Femur (tissue), 1 donor: ENCODE measurements at regions not wholly inside any gene's neighbourhood (a gene's known extent, or its start where the extent isn't known, plus 50 kb on each side); places are given as distances from the start of the nearest gene placed in this dataset.
"Not testable (repeated sequence)": the region's sequence is repeated elsewhere in the genome, so short reads cannot be mapped to it uniquely, and the experiment has no call there.

Source experiments
- DNase-seq: peaks from one replicate; pipeline ENCODE4 v3.0.0-alpha.2; 2017

DNA sequence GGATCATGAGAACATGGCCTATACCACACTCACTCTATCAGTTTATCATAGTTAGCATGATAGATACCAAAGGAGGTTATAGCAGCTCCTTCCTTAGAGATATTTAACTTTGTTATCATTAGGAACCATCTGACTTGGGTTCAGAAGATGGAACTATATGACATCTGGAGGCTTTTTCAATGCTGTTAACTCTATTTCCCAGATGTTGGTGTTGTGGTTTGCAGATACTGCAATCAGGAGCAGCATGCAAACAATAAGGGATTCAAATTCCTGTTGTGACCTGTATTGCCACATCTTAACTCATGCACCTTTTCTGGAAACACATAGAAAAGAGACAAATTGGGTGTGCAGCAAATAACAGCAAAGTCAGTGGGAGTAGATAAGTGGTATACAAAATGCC lies 201.7 kb downstream of the NNT start:
- no peak for DNase-seq

DNA sequence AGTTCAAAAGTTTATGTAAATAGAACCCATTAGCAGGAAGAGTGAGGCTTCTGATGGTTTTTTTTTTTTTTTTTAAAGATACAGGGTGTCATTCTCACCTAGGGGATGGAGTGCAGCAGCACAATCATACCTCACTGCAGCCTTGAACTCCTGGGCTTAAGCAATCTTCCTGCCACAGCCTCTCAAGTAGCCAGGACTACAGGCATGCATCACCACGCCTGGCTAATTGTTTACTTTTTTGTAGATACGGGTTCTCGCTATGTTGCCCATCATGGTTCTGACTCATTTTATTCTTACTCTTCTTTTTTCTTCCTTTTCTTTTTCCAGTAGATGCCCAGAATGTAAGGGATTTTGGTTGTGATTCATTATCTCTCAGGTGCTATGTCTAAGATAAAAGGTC lies 201.1 kb downstream of the NNT start:
- DNase-seq, result no peak

DNA sequence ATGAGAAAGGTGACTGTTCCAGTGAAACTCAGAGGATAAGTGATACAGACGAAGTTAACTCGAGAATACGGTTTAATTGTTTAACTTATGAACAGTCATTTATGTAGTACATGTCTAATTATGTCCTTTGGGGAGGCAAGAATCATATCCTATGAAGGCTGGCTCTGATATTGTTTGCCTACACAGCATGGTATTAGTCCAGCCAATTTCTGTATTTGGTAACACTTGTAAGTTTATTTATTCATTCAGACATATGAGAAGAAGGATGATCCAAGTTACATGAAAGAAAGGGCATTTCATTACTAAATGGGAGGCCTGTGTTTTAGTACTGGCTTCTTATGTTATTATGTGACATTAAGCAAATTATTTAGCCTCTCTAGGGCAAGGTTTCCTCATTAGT lies 199.7 kb downstream of the NNT start:
- DNase-seq, result no peak

DNA sequence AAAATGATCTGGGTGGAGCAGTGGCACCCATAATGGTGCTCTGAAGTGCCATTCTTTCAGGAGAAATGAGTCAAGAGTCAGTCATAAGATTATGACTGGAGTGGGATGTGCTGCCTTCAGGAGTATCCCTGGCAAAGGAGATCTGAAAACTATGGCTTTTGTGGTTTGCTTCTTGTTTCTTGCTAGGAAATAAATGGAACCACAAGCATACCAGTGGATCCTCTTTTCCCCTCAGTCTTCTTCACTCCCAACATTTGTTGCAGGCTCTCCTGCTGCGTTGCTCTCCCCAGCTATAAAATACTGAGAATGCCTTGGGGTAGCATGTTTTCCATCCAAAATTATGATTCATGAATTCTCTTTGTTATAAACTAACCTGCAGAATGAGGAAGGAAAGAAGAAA lies 199.1 kb downstream of the NNT start:
- no peak for DNase-seq

DNA sequence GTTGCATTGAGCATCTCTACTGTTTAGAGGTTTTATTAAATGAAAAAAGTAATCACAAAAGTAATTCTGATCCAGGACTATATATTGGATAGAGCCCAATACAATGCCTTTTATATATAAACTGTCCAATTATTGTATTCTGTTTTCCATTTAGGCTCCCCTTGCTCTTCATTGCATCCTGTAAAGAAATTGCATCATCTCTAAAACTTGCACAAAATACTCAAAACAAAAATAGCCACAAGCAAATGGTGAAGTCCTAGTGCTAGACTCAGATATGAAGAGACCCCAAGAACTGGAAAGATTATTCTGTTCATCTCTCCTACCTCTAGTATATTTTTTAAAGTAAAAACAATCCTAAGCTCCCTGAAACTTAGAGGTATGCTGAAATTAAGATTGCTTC lies 195.8 kb downstream of the NNT start:
- DNase-seq, result no peak

DNA sequence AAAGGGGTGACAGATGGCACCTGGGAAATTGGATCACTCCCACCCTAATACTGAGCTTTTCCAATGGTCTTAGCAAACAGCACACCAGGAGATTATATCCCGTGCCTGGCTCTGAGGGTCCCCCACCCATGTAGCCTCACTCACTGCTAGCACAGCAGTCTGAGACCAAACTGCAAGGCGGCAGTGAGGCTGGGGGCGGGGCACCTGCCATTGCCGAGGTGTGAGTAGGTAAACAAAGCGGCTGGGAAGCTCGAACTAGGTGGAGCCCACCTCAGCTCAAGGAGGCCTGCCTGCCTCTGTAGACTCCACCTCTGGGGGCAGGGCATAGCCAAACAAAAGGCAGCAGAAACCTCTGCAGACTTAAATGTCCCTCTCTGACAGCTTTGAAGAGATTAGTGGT lies 188.9 kb downstream of the NNT start:
- not testable (repeated sequence) for DNase-seq

DNA sequence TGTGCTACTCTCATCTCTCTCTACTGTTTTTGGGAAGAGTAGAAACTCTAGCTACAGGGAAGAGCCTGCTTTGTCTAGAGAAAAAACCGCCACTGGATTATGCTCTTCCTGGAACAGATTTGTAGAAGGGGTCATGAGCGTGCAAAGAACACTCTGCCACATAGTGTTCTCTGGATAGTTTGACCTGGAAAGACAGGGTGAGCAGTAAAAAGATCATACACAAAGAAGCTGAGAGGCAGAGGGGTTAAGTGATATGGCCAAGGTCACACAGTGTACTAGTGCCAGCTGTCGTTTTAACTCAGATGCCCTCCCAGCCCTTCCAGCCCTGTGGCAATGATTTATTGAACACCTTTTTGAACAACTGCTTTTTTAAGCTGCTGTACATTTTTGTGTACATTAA lies 182.2 kb downstream of the NNT start:
- no peak for DNase-seq

DNA sequence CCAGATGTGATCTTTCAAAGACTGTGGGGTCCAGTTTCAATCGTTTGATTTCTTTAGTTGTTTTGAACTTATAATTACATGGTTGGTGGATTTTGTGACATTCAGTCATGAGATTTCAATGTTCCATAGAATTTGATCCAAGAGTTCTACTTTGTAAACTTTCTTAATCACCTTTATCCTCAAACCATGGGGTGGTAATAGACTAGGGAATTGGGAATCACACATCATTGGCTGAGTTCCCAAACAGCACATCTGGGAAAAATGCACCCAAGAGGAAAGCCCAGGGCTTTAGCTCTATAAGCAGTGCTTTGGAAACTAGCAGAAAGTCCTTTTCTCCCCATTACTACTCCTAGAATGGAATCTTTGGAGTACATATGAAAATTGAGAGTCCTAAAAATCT lies 177.6 kb downstream of the NNT start:
- no peak for DNase-seq

DNA sequence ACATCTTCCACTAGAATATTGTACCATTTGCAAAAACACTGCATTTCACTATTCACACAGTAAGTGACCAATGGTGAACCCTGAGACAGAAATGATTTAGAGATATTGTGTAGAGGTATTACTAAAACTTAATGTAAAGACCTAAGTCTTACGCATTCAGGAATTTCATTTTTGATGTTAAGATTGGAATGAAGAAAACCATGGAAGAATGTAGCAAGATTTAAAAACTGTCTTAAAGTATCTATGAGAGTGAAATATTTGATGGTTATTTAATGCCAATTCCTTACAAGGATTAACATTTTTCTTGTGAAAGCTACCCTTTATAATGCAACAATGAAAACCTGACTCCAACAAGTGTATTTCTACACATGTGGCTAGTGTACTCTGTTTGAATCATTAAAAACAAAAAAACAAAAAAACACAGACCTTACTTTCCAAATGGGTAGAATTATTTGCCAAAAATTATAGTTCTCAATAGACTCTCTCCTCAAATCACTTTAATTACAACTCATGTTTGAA lies 172.0 kb downstream of the NNT start:
- no peak for DNase-seq

DNA sequence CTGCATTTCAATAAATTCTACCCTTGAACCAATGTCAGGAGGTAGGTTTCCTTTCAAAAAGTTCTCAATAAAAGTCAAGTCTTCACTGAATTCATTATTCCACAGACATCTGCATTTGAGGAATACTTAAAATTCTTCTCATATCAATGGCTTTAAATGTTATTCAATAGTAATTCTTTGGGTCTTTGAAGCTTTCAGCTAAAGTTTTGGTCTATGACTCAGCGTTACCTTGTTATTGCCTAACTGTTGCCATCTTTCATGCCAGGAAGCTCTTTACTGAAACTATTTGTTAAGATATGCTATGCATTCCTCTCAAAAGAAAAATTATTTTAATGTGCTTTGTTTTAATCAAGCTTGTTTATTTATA lies 170.5 kb downstream of the NNT start:
- no peak for DNase-seq

DNA sequence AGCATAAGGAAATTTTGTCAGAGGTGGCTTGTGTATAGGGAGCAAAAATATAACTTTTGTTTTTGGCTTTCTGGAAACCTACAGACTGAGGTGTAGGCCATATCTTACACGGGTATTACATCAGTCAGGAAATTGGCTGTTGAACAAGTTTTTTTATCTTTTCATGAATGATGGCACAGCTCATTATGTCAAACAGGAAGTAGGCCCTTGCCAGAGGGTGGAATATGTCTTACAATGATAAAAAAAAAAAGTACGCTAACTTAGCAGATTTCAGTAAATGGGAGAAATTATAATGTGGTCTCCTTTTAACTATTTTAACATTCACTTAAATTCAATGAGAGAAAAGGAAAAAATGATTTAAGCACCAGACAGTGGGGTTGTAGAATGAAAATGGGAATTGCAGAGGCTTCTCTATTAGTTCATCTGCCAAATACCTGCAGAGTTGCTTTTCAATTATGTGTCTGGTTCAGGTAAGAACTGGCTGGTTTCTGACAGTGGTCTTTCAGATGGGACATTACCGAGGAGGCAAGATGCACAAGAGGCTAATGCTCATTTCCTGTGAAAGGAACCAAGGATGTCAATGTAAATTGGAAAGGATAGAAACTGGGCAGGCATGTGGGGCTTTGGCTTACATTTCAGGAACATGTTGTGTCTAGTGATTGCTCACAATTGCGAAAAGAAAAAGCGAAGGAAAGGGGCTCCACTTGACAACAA lies 169.9 kb downstream of the NNT start:
- peak; percentile 43 for DNase-seq

DNA sequence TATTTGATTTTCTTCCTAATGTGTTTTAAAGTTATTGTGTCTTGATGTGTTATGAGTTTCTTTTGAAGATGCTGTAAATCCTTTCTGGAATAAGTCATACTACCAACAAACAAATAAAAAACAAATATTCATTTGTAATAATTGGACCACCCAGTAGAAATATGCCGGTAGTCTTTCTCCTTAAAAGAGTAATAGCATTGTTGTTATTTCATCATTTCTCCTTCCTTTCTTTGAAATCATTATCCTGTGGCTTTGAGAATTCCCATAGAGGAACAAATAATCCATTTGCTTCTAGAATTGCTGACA lies 169.4 kb downstream of the NNT start:
- no peak for DNase-seq

DNA sequence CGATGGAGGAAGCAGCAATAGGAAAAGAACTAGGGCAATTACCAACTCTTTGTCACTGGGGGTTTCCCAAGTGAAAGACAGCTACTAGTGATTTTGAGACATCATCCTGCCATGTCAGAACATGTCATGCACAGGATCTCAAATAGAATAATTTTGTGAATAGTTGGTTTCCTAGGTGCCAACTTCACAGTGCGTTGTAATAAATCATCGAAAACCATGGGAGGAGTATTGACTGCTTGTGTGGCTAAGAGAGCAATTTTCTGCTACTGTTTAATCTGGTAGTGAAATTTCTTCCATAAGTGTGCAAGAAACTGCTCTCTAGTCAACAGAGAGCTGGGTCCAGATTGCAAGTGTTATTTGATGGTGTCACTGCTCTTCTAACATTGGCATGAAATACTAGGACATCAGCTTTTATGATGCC lies 168.6 kb downstream of the NNT start:
- no peak for DNase-seq

DNA sequence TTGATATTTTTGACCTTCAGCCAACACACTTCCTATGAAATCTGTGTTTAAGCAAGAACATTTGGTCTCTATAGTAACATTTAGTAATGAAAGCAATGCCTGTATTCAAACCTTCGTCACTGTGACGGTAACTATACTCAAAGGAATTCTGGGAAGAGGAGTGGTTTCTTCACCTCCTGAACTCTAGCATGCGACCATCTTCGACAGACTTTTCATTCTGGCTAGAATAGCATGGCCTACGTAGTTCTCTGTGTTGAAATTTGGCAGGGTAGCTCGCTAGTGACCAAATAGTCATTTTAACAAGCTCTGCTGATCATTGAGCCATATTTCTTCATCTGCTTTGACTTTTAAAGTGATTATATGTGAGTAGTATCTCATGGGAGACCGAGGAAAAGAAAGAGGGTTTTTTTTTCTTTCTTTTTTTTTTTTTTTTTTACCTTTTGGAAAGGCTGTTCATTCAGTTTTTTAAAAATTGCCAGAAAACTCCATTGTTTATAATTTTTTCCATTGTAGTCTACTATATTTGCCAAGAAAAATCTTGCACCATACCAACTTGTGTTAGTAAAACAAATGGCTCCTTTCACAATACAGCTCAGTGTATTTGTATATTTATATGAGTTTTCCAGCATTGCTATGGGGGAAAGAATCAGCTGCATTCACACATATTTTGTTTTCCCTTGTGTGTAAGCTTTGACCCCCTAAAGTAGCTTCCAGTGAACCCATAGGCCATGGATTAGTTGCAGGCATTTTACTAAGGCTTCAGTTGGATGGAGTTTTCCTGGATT lies 166.8 kb downstream of the NNT start:
- peak; percentile 77 for DNase-seq
